Epithelial cell of proximal tubule (primary cell): ENCODE measurements at regions not wholly inside any gene's neighbourhood (a gene's known extent, or its start where the extent isn't known, plus 50 kb on each side); places are given as distances from the start of the nearest gene placed in this dataset.

Experiments used
- DNase-seq: peaks from one replicate; pipeline ENCODE4 v3.0.0-alpha.2; 2011; ENCODE audit warnings: low read depth
- H3K4me3 ChIP-seq: 2 replicates; pipeline ENCODE4 v1.5.1; 2011; ENCODE audit warnings: low read depth, mild to moderate bottlenecking, low read length
- TF ChIP-seq, protein P1 (sequence below): conservative IDR thresholded peaks from 2 replicates; pipeline ENCODE4 v1.5.1; 2012; ENCODE audit warnings: low read depth, mild to moderate bottlenecking, low read length

DNA sequence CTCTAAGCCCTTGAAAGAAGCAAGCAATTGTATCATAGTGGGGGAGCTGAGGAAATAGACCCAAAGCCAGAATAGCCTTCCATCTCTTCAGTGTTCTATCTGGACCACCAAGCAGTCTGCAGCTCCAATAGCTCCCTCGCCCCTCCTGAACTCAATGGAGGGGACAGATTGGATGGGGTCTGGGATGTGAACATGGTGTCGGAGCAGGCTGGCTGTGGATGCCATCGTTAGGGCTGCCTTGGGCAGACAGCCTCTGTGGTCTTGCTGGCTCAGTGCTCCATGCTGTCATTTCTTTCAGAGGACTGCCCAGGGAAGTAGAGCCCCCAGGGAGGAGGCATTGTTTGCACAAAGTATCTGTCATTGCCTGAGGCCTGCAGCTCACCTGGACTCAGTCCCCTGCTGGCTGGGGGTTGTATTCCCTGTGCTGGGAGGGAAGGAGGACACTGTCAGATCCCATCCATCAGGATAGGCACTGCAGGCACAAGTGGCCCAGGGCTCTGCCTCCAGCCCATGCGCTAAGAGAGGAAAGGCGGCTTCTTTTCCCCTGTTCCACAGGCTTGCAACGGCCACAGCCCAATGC, 537.7 kb downstream of the BUD13 start:
- TF ChIP-seq, protein P1, sequence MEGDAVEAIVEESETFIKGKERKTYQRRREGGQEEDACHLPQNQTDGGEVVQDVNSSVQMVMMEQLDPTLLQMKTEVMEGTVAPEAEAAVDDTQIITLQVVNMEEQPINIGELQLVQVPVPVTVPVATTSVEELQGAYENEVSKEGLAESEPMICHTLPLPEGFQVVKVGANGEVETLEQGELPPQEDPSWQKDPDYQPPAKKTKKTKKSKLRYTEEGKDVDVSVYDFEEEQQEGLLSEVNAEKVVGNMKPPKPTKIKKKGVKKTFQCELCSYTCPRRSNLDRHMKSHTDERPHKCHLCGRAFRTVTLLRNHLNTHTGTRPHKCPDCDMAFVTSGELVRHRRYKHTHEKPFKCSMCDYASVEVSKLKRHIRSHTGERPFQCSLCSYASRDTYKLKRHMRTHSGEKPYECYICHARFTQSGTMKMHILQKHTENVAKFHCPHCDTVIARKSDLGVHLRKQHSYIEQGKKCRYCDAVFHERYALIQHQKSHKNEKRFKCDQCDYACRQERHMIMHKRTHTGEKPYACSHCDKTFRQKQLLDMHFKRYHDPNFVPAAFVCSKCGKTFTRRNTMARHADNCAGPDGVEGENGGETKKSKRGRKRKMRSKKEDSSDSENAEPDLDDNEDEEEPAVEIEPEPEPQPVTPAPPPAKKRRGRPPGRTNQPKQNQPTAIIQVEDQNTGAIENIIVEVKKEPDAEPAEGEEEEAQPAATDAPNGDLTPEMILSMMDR, result no peak
- no peak overlapping the region for H3K4me3 ChIP-seq
- no peak for DNase-seq

DNA sequence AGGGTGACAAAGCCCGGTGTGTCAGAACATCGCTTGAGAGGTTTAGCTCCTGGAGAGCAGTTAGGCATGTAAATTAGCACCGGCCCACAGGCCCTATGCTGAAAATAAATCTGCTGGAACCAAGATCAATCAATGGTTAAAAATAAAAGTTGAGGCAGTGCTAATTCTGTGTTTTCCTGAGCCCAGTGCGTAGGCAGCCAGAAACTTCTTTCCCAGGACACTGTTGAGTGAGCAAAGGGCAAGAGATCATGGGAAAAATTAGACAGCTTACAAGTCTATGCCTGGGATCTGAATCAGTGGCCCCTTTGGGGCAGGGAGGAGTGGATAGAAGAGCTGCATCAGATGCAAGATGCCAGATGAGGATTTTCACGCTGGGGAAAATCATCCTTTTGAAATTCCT, 539.2 kb downstream of the BUD13 start:
- peak; percentile 92 for DNase-seq
- H3K4me3 ChIP-seq, result no peak overlapping the region
- TF ChIP-seq, protein P1, result no peak

GRCh38 chr11:116232364-116232828, 540.4 kb downstream of the BUD13 start:
- no peak for DNase-seq

DNA sequence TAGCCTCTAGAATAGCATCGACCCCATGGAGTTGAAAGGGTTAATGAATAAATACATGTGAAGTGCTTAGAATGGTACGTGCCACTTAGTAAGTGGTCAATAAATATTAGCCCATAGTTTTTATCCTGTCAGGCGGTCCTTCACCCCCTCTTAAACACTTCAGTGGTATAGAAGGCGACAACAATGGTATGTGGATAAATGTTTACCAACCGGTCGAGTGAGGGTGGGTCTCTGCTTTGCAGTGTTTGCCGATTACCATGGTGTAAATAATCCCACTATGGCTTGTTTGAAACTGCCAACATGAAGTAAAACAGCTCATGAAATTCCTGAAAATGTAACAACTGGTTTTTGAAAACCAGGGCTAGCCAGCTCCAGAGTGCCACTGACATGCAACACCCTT, 541.2 kb downstream of the BUD13 start:
- no peak overlapping the region for H3K4me3 ChIP-seq
- TF ChIP-seq, protein P1, result no peak
- no peak for DNase-seq

More at GRCh38 chr11:116232364-116232828, 540.4 kb downstream of the BUD13 start:
- TF ChIP-seq, protein P1, result no peak
- no peak overlapping the region for H3K4me3 ChIP-seq

DNA sequence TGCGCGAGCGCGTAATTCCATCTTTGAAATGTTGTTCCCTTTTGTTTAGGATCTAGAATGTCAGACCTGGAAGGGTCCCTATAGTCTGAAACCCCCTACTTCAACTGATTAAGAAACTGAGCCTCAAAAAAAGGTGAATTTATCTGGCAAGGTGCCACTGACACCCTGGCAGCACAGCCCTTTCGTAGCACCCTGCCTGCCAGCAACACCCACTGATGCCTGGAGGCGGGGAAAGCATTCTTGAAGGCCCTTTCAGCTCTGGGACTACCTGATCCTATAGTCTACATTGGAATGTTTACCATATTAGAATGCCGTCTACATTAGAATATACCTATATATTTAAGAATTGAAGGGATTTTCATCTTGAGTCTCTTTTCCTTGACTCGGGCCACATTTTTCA, 542.3 kb downstream of the BUD13 start:
- no peak for DNase-seq
- TF ChIP-seq, protein P1, result no peak
- H3K4me3 ChIP-seq, result no peak overlapping the region

DNA sequence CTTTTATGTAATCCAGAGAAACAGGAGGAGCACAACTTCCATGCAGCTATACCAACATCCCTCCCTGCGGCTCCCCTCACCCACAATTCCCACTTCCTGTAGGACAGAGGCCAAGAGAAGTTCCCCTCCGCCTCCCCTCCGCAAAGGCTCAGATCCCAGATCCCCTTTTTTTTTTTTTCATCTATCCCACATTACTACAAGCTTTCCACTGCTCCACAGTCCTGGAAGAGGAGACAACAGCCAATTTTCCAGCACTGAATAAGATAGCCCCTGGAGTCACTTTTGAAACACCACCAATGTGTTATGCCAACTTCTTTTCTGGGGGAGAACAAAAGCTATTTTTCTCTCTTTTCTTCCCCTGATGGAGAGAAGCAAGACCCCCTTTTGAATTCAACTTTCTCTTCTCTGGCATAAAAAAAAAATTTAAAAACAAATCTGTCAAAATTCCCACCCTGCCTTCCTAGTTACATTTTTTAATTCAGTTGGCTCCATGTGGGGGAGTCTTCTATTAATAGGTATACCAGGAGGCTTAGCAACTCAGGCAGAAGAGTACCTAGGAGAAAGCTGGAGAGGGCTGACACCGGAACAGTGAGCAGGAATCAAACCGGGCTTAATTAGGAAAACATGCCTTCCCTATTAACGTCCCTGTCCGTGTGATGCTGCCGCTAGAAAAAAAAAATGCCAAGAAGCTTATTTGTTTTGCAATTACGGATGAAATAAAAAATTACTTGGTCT, 543.4 kb downstream of the BUD13 start:
- no peak overlapping the region for H3K4me3 ChIP-seq
- TF ChIP-seq, protein P1, result no peak
- DNase-seq, result no peak

DNA sequence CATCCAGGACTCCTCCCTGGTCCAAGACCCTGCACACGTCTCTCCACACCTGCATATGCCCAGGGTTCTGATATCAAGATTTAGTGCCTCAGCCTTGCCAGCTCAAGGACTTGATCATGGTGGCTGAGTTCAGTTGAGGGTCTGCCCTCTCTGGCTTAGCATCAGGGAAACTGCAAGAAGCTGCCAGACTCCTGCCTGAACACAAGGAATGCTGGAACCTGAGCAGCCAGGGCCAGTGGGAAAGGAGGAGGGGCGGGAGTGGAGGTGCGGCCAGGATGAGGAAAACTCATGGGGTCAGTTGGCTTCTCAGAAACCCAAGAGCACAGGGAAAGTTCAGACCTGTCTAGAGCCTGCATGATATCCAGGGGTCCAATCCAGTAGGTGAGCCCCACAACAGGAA, 546.1 kb downstream of the BUD13 start:
- DNase-seq, result no peak
- TF ChIP-seq, protein P1, result no peak
- H3K4me3 ChIP-seq, result no peak overlapping the region
